Activated T-cell treated with anti-CD3 and anti-CD28 coated beads, Interleukin-2, amount 50 U/mL, for 4 hours (primary cell): ENCODE measurements at regions not wholly inside any gene's neighbourhood (a gene's known extent, or its start where the extent isn't known, plus 50 kb on each side); places are given as distances from the start of the nearest gene placed in this dataset.
"Not testable (repeated sequence)": the region's sequence is repeated elsewhere in the genome, so short reads cannot be mapped to it uniquely, and the experiment has no call there.

Source experiments
- ATAC-seq, 2 donors: fragments of 200-7000 bp; cut with Tn5 transposase; one replicate each; pipeline ENCODE4 v1.10.0; 2021
- DNase-seq: peaks from one replicate; pipeline ENCODE4 v3.0.0-alpha.2; 2020
- H3K27me3 Mint-ChIP-seq: one replicate; pipeline ENCODE4 v1.8.0; 2021; ENCODE audit warnings: low read depth, mixed read lengths
- H3K36me3 Mint-ChIP-seq: one replicate; pipeline ENCODE4 v1.8.0; 2022; ENCODE audit warnings: mixed read lengths; ENCODE audit not compliant: insufficient read depth
- H3K4me1 Mint-ChIP-seq: one replicate; pipeline ENCODE4 v1.8.0; 2021; ENCODE audit warnings: low read depth, mixed read lengths
- H3K4me3 Mint-ChIP-seq: one replicate; pipeline ENCODE4 v1.8.0; 2021; ENCODE audit warnings: mild to moderate bottlenecking, moderate library complexity, mixed read lengths
- H3K9me3 Mint-ChIP-seq: one replicate; pipeline ENCODE4 v1.8.0; 2021; ENCODE audit warnings: mixed read lengths

DNA sequence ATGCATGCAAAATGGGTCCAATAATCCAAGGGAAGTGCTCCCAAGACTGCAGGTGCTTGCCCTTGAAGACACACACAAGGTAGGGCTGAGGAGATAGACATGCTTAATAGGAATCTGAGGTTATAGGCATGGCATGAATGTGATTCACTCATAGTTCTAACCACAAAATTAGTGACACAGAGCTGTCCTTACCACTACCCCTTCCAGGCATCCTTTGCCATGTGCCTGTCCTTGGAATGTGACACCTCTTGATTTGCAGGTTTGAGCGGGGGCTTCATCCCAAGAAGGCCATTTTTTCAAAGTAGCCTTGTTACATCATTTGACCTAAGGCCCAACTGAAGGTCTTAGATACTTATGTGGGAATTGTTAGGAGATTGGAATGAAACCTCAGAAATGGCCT is 112.5 kb downstream of the CCNG2 start:
- no peaks in the 10 kb centered on the region for H3K4me1 Mint-ChIP-seq
- ATAC-seq (no peak), DNase-seq (no peak)
- peaks cover 7% of the 10 kb centered on the region for H3K27me3 Mint-ChIP-seq
- no peak overlapping the region for H3K4me3 Mint-ChIP-seq
- H3K36me3 Mint-ChIP-seq: no peaks in the 10 kb centered on the region
- peaks cover under 1% of the 10 kb centered on the region for H3K9me3 Mint-ChIP-seq

- no peak for ATAC-seq
- Mint-ChIP-seq H3K27me3 (peaks cover 2% of the 10 kb centered on the region), H3K4me3 (no peak overlapping the region), H3K36me3 (no peaks in the 10 kb centered on the region), H3K9me3 (no peaks in the 10 kb centered on the region), H3K4me1 (no peaks in the 10 kb centered on the region)
- no peak for DNase-seq
Observed at GRCh38 chr4:77273412-77273811, 116.4 kb downstream of the CCNG2 start.

- not testable (repeated sequence) for DNase-seq, H3K9me3 Mint-ChIP-seq, H3K4me3 Mint-ChIP-seq, H3K27me3 Mint-ChIP-seq, ATAC-seq, H3K4me1 Mint-ChIP-seq, H3K36me3 Mint-ChIP-seq
Observed at GRCh38 chr4:77279114-77279513, 122.1 kb downstream of the CCNG2 start.

GRCh38 chr4:77282305-77282704 is 125.3 kb downstream of the CCNG2 start:
- Mint-ChIP-seq H3K9me3 (no peaks in the 10 kb centered on the region), H3K36me3 (no peaks in the 10 kb centered on the region), H3K4me1 (no peaks in the 10 kb centered on the region), H3K27me3 (no peaks in the 10 kb centered on the region), H3K4me3 (no peak overlapping the region)
- DNase-seq: no peak
- no peak for ATAC-seq

GRCh38 chr4:77284036-77284435 is 127.0 kb downstream of the CCNG2 start:
- DNase-seq: no peak
- no peak for ATAC-seq

GRCh38 chr4:77286906-77287305 is 129.9 kb downstream of the CCNG2 start:
- ATAC-seq (no peak), DNase-seq (no peak)
- Mint-ChIP-seq H3K27me3 (peaks cover 5% of the 10 kb centered on the region), H3K4me3 (no peak overlapping the region), H3K36me3 (no peaks in the 10 kb centered on the region), H3K9me3 (no peaks in the 10 kb centered on the region), H3K4me1 (no peaks in the 10 kb centered on the region)

More at GRCh38 chr4:77284036-77284435, 127.0 kb downstream of the CCNG2 start:
- Mint-ChIP-seq H3K36me3 (no peaks in the 10 kb centered on the region), H3K27me3 (no peaks in the 10 kb centered on the region), H3K9me3 (no peaks in the 10 kb centered on the region), H3K4me1 (no peaks in the 10 kb centered on the region), H3K4me3 (no peak overlapping the region)

DNA sequence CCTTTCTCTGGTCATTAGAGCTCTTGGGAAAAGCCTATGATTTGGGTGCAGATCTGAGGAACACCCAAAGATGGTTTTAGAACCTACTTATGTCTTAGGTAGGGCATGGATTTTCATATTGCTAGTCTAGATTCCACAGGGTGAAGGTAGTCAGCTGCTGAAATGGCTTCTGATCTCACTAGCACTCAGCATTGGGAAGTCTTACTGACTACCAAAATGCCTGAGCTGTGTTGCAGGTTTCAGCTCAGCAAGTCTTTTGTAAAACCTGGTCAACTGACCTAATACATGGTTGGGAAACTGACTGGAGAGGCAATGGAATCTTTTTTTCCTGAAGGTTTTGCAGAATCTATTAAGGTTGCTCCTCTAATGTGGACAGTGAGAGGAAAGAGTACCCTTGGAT is 136.4 kb downstream of the CCNG2 start:
- Mint-ChIP-seq H3K27me3 (peaks cover 8% of the 10 kb centered on the region), H3K4me3 (no peak overlapping the region), H3K9me3 (peaks cover 10% of the 10 kb centered on the region), H3K4me1 (no peaks in the 10 kb centered on the region), H3K36me3 (no peaks in the 10 kb centered on the region)
- ATAC-seq: no peak
- DNase-seq: no peak

DNA sequence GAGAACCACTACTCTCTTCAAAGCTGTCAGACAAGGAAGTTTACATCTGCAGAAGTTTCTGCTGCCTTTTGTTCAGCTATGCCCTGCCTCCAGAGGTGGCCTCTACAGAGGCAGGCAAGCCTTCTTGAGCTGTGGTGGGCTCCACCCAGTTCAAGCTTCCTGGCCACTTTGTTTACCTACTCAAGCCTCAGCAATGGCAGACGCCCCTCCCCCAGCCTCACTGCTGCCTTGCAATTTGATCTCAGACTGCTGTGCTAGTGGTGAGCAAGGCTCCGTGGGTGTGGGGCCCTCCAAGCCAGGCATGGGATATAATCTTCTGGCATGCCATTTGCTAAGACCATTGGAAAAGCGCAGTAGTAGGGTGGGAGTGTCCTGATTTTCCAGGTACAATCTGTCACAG is 144.0 kb downstream of the CCNG2 start:
- not testable (repeated sequence) for H3K9me3 Mint-ChIP-seq, H3K4me3 Mint-ChIP-seq, DNase-seq, H3K4me1 Mint-ChIP-seq, H3K27me3 Mint-ChIP-seq, ATAC-seq, H3K36me3 Mint-ChIP-seq

DNA sequence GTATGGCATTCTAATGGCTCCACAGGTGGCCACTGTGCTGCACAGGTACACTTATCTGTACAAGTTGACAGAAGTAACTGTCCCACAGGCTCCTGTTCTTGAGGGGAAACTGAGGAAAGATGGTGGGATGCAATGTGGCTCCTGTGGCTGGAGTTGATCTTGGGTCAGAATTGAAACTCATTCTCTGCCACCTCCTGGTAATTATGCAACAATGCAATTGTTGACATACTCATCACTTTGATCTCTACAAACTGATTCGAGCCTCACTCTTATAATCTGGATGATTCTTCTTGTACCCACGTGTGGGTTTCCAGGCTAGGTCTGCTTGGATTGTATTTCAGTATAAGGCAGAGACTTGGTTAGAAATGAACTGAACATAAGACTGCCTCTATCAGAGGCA is 148.8 kb downstream of the CCNG2 start:
- no peaks in the 10 kb centered on the region for H3K36me3 Mint-ChIP-seq
- DNase-seq: no peak
- H3K4me1 Mint-ChIP-seq: peaks cover 2% of the 10 kb centered on the region
- ATAC-seq: no peak
- H3K27me3 Mint-ChIP-seq: no peaks in the 10 kb centered on the region
- no peaks in the 10 kb centered on the region for H3K9me3 Mint-ChIP-seq
- no peak overlapping the region for H3K4me3 Mint-ChIP-seq

DNA sequence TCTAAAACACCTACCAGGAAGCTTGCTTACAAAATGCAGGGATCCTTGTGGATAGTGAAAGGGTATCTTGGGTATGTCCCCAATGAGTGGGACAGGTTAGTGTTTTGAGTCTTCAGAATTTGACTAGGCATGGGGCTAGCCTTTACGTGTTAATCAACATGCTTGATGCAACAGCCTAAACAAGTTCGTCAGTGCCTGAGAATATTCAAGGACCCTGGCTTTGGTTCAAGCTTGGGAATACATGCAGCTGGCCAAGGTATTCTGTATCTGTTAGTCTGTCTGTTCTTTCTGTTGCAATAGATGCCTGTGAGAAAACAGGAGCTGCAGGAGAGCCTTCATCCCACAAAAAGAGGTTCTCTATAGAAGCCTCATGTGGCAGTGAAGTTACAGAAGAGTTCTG is 149.5 kb downstream of the CCNG2 start:
- no peak for DNase-seq
- Mint-ChIP-seq H3K27me3 (no peaks in the 10 kb centered on the region), H3K4me3 (no peak overlapping the region), H3K36me3 (no peaks in the 10 kb centered on the region), H3K4me1 (peaks cover 2% of the 10 kb centered on the region), H3K9me3 (no peaks in the 10 kb centered on the region)
- ATAC-seq: no peak

DNA sequence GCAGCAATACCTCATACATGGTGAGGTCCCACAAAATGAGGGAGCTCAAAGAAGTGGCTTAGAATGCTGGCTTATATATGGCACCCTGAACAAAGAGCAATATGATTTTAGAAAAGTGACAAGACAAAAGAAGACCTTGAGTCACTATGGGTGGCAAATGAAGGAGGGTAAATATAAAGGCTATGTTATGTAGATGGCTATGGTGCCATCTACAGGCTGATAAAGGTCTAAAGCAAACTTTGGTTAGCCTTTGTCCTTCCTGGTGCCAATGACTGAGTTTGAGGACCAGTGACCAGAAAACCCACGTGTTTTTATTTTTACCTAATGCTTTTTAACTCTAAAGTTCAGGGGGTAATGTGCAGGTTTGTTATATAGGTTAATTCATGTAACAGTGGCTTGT is 151.8 kb downstream of the CCNG2 start:
- Mint-ChIP-seq H3K4me3 (no peak overlapping the region), H3K4me1 (no peaks in the 10 kb centered on the region), H3K36me3 (no peaks in the 10 kb centered on the region), H3K9me3 (no peaks in the 10 kb centered on the region), H3K27me3 (no peaks in the 10 kb centered on the region)
- DNase-seq: no peak
- ATAC-seq: no peak

GRCh38 chr4:77309496-77309895 is 152.5 kb downstream of the CCNG2 start:
- ATAC-seq (no peak), DNase-seq (no peak)
- no peaks in the 10 kb centered on the region for H3K36me3 Mint-ChIP-seq
- no peak overlapping the region for H3K4me3 Mint-ChIP-seq
- no peaks in the 10 kb centered on the region for H3K9me3 Mint-ChIP-seq
- H3K27me3 Mint-ChIP-seq: no peaks in the 10 kb centered on the region
- no peaks in the 10 kb centered on the region for H3K4me1 Mint-ChIP-seq

GRCh38 chr4:77310931-77311330 is 153.9 kb downstream of the CCNG2 start:
- Mint-ChIP-seq H3K27me3 (peaks cover 4% of the 10 kb centered on the region), H3K9me3 (no peaks in the 10 kb centered on the region), H3K4me1 (no peaks in the 10 kb centered on the region), H3K36me3 (no peaks in the 10 kb centered on the region), H3K4me3 (no peak overlapping the region)
- ATAC-seq: no peak
- no peak for DNase-seq

GRCh38 chr4:77314697-77315096 is 157.7 kb downstream of the CCNG2 start:
- DNase-seq: no peak
- peaks cover 6% of the 10 kb centered on the region for H3K27me3 Mint-ChIP-seq
- no peak overlapping the region for H3K4me3 Mint-ChIP-seq
- H3K9me3 Mint-ChIP-seq: peaks cover under 1% of the 10 kb centered on the region
- ATAC-seq: no peak
- H3K4me1 Mint-ChIP-seq: no peaks in the 10 kb centered on the region
- no peaks in the 10 kb centered on the region for H3K36me3 Mint-ChIP-seq

GRCh38 chr4:77327151-77327550 is 170.1 kb downstream of the CCNG2 start:
- no peaks in the 10 kb centered on the region for H3K4me1 Mint-ChIP-seq
- H3K36me3 Mint-ChIP-seq: no peaks in the 10 kb centered on the region
- DNase-seq: no peak
- peaks cover 6% of the 10 kb centered on the region for H3K9me3 Mint-ChIP-seq
- no peak overlapping the region for H3K4me3 Mint-ChIP-seq
- no peak for ATAC-seq
- H3K27me3 Mint-ChIP-seq: peaks cover 33% of the 10 kb centered on the region

DNA sequence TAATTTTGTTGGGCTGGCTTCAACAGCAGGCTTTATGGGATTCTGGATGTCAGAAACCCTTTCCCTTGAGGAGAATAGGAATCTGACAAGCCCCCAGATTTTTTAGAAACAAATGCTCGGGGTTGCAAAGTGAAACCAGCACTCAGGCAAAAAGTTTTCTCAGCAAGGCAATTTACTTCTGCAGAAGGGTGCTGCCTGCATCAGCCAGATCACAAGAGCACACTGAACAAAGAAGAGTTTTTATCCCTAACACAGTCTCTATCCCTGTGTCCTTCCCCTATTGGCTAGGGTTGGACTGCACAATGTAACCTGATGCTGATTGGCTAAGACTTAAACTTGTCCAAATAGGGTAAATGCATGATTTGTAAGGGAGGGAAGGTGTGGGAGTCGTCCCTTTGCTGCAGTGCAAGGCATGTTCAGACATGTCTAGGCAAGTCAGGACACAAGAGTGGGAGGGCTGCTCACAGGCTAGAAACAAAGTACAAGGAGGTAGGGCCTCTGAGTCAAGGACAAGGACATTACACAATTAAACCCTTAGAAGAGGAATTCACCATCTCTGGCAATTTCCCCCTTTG is 175.8 kb downstream of the CCNG2 start:
- H3K4me3 Mint-ChIP-seq: no peak overlapping the region
- ATAC-seq (no peak), DNase-seq (no peak)
- peaks cover 14% of the 10 kb centered on the region for H3K27me3 Mint-ChIP-seq
- H3K9me3 Mint-ChIP-seq: peaks cover 21% of the 10 kb centered on the region
- no peaks in the 10 kb centered on the region for H3K36me3 Mint-ChIP-seq
- H3K4me1 Mint-ChIP-seq: no peaks in the 10 kb centered on the region
